ENCODE measurements at regions not wholly inside any gene's neighbourhood (a gene's known extent, or its start where the extent isn't known, plus 50 kb on each side); places are given as distances from the start of the nearest gene placed in this dataset.

DNA sequence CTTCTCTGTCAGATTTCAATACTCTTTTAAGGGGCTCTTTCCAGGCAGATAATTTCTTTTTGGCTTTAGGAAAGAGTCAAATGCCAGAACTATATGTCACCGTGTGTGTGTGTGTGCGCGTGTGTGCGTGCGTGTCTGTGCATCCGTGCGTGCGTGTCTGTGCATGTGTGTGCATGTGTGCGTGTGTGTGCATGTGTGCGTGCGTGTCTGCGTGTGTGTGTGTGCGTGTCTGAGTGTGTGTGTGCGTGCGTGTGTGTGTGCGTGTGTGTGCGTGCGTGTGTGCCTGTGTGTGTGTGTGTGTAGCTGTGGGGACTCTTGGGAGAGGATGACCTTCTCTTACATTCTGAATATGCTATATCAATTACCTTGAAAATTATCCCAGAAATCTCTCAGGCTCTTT, 441.6 kb downstream of the SLITRK2 start:
- no peak for TF ChIP-seq FOXK2 (IDR thresholded peaks at IDR 0.05)
- no peak for TF ChIP-seq FOXM1 (IDR thresholded peaks at IDR 0.05; ENCODE audit: borderline replicate concordance)
- TF ChIP-seq SP1 (IDR thresholded peaks at IDR 0.05) = no peak
- TF ChIP-seq SUZ12 (IDR thresholded peaks at IDR 0.05) = no peak
- no peak for TF ChIP-seq TARDBP (IDR thresholded peaks at IDR 0.05)
- TF ChIP-seq ZNF384 (IDR thresholded peaks at IDR 0.05) = no peak
- no peak for TF ChIP-seq HDGF (IDR thresholded peaks at IDR 0.05; ENCODE audit: borderline replicate concordance)
- no peak for TF ChIP-seq BHLHE40 (IDR thresholded peaks at IDR 0.05; ENCODE audit: borderline replicate concordance)
- TF ChIP-seq, protein P1, sequence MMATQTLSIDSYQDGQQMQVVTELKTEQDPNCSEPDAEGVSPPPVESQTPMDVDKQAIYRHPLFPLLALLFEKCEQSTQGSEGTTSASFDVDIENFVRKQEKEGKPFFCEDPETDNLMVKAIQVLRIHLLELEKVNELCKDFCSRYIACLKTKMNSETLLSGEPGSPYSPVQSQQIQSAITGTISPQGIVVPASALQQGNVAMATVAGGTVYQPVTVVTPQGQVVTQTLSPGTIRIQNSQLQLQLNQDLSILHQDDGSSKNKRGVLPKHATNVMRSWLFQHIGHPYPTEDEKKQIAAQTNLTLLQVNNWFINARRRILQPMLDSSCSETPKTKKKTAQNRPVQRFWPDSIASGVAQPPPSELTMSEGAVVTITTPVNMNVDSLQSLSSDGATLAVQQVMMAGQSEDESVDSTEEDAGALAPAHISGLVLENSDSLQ (IDR thresholded peaks at IDR 0.05) = no peak
- TF ChIP-seq LEF1 (IDR thresholded peaks at IDR 0.05; ENCODE audit: borderline replicate concordance) = no peak
- TF ChIP-seq ELF4 (IDR thresholded peaks at IDR 0.05) = no peak
- TF ChIP-seq FOXA1 (IDR thresholded peaks at IDR 0.05) = no peak
- no peak for TF ChIP-seq CTBP1 (IDR thresholded peaks at IDR 0.05; ENCODE audit: borderline replicate concordance)
